ENCODE measurements at regions not wholly inside any gene's neighbourhood (a gene's known extent, or its start where the extent isn't known, plus 50 kb on each side); places are given as distances from the start of the nearest gene placed in this dataset.

- no peak overlapping the region for H3K4me3 ChIP-seq (ENCODE audit: low read length)
- no peaks in the 10 kb centered on the region for H3K27me3 ChIP-seq (ENCODE audit: control insufficient read depth, insufficient read depth, low read length)
- H3K4me1 ChIP-seq (ENCODE audit: control insufficient read depth, low read depth, low read length) = no peaks in the 10 kb centered on the region
- H3K27ac ChIP-seq (ENCODE audit: low read length) = no peak overlapping the region
- no peaks in the 10 kb centered on the region for H3K36me3 ChIP-seq (ENCODE audit: control insufficient read depth, low read depth, low read length)
- H3K9ac ChIP-seq (ENCODE audit: low read length) = no peak overlapping the region
- no peaks in the 10 kb centered on the region for H3K9me3 ChIP-seq (ENCODE audit: control insufficient read depth, low read depth, low read length)
These were observed 51.7 kb upstream of the RCN1 start for GRCh38 chr11:32039149-32039548.

GRCh38 chr11:32034680-32035079, 56.2 kb upstream of the RCN1 start:
- Histone ChIP-seq H3K4me3 (ENCODE audit: low read length) (no peak overlapping the region), H3K36me3 (ENCODE audit: control insufficient read depth, low read depth, low read length) (no peaks in the 10 kb centered on the region), H3K4me1 (ENCODE audit: control insufficient read depth, low read depth, low read length) (no peaks in the 10 kb centered on the region), H3K27ac (ENCODE audit: low read length) (no peak overlapping the region), H3K27me3 (ENCODE audit: control insufficient read depth, insufficient read depth, low read length) (no peaks in the 10 kb centered on the region), H3K9me3 (ENCODE audit: control insufficient read depth, low read depth, low read length) (no peaks in the 10 kb centered on the region), H3K9ac (ENCODE audit: low read length) (no peak overlapping the region)

- no peak overlapping the region for H3K4me3 ChIP-seq (ENCODE audit: low read length)
- no peaks in the 10 kb centered on the region for H3K4me1 ChIP-seq (ENCODE audit: control insufficient read depth, low read depth, low read length)
- no peaks in the 10 kb centered on the region for H3K36me3 ChIP-seq (ENCODE audit: control insufficient read depth, low read depth, low read length)
- no peaks in the 10 kb centered on the region for H3K9me3 ChIP-seq (ENCODE audit: control insufficient read depth, low read depth, low read length)
- H3K27ac ChIP-seq (ENCODE audit: low read length) = no peak overlapping the region
- H3K9ac ChIP-seq (ENCODE audit: low read length) = no peak overlapping the region
- H3K27me3 ChIP-seq (ENCODE audit: control insufficient read depth, insufficient read depth, low read length) = no peaks in the 10 kb centered on the region
These were observed 56.7 kb upstream of the RCN1 start for GRCh38 chr11:32034149-32034548.

- Histone ChIP-seq H3K4me3 (ENCODE audit: low read length) (no peak overlapping the region), H3K4me1 (ENCODE audit: control insufficient read depth, low read depth, low read length) (no peaks in the 10 kb centered on the region), H3K9me3 (ENCODE audit: control insufficient read depth, low read depth, low read length) (no peaks in the 10 kb centered on the region), H3K9ac (ENCODE audit: low read length) (no peak overlapping the region), H3K36me3 (ENCODE audit: control insufficient read depth, low read depth, low read length) (no peaks in the 10 kb centered on the region), H3K27ac (ENCODE audit: low read length) (no peak overlapping the region), H3K27me3 (ENCODE audit: control insufficient read depth, insufficient read depth, low read length) (no peaks in the 10 kb centered on the region)
These were observed 57.4 kb upstream of the RCN1 start for GRCh38 chr11:32033491-32033890.

- no peaks in the 10 kb centered on the region for H3K9me3 ChIP-seq (ENCODE audit: control insufficient read depth, low read depth, low read length)
- H3K9ac ChIP-seq (ENCODE audit: low read length) = no peak overlapping the region
- no peak overlapping the region for H3K4me3 ChIP-seq (ENCODE audit: low read length)
- H3K27ac ChIP-seq (ENCODE audit: low read length) = no peak overlapping the region
- no peaks in the 10 kb centered on the region for H3K4me1 ChIP-seq (ENCODE audit: control insufficient read depth, low read depth, low read length)
- H3K36me3 ChIP-seq (ENCODE audit: control insufficient read depth, low read depth, low read length) = no peaks in the 10 kb centered on the region
- no peaks in the 10 kb centered on the region for H3K27me3 ChIP-seq (ENCODE audit: control insufficient read depth, insufficient read depth, low read length)
These were observed 57.8 kb upstream of the RCN1 start for GRCh38 chr11:32033067-32033466.

- Histone ChIP-seq H3K27ac (ENCODE audit: low read length) (no peak overlapping the region), H3K4me1 (ENCODE audit: control insufficient read depth, low read depth, low read length) (no peaks in the 10 kb centered on the region), H3K9ac (ENCODE audit: low read length) (no peak overlapping the region), H3K36me3 (ENCODE audit: control insufficient read depth, low read depth, low read length) (no peaks in the 10 kb centered on the region), H3K9me3 (ENCODE audit: control insufficient read depth, low read depth, low read length) (no peaks in the 10 kb centered on the region), H3K4me3 (ENCODE audit: low read length) (no peak overlapping the region), H3K27me3 (ENCODE audit: control insufficient read depth, insufficient read depth, low read length) (no peaks in the 10 kb centered on the region)
These were observed 58.4 kb upstream of the RCN1 start for GRCh38 chr11:32032478-32032877.

GRCh38 chr11:32032052-32032451, 58.8 kb upstream of the RCN1 start:
- H3K4me1 ChIP-seq (ENCODE audit: control insufficient read depth, low read depth, low read length) = no peaks in the 10 kb centered on the region
- H3K9ac ChIP-seq (ENCODE audit: low read length) = no peak overlapping the region
- no peak overlapping the region for H3K4me3 ChIP-seq (ENCODE audit: low read length)
- no peaks in the 10 kb centered on the region for H3K36me3 ChIP-seq (ENCODE audit: control insufficient read depth, low read depth, low read length)
- H3K27ac ChIP-seq (ENCODE audit: low read length) = no peak overlapping the region
- no peaks in the 10 kb centered on the region for H3K9me3 ChIP-seq (ENCODE audit: control insufficient read depth, low read depth, low read length)
- no peaks in the 10 kb centered on the region for H3K27me3 ChIP-seq (ENCODE audit: control insufficient read depth, insufficient read depth, low read length)

- Histone ChIP-seq H3K4me3 (ENCODE audit: low read length) (no peak overlapping the region), H3K9ac (ENCODE audit: low read length) (no peak overlapping the region), H3K9me3 (ENCODE audit: control insufficient read depth, low read depth, low read length) (no peaks in the 10 kb centered on the region), H3K27ac (ENCODE audit: low read length) (no peak overlapping the region), H3K27me3 (ENCODE audit: control insufficient read depth, insufficient read depth, low read length) (no peaks in the 10 kb centered on the region), H3K36me3 (ENCODE audit: control insufficient read depth, low read depth, low read length) (no peaks in the 10 kb centered on the region), H3K4me1 (ENCODE audit: control insufficient read depth, low read depth, low read length) (no peaks in the 10 kb centered on the region)
These were observed 59.9 kb upstream of the RCN1 start for GRCh38 chr11:32030875-32031503.

GRCh38 chr11:32029721-32030120, 61.2 kb upstream of the RCN1 start:
- Histone ChIP-seq H3K36me3 (ENCODE audit: control insufficient read depth, low read depth, low read length) (no peaks in the 10 kb centered on the region), H3K27ac (ENCODE audit: low read length) (no peak overlapping the region), H3K4me1 (ENCODE audit: control insufficient read depth, low read depth, low read length) (no peaks in the 10 kb centered on the region), H3K27me3 (ENCODE audit: control insufficient read depth, insufficient read depth, low read length) (no peaks in the 10 kb centered on the region), H3K4me3 (ENCODE audit: low read length) (no peak overlapping the region), H3K9me3 (ENCODE audit: control insufficient read depth, low read depth, low read length) (no peaks in the 10 kb centered on the region), H3K9ac (ENCODE audit: low read length) (no peak overlapping the region)

- Histone ChIP-seq H3K27ac (ENCODE audit: low read length) (no peak overlapping the region), H3K4me3 (ENCODE audit: low read length) (no peak overlapping the region), H3K4me1 (ENCODE audit: control insufficient read depth, low read depth, low read length) (no peaks in the 10 kb centered on the region), H3K36me3 (ENCODE audit: control insufficient read depth, low read depth, low read length) (no peaks in the 10 kb centered on the region), H3K27me3 (ENCODE audit: control insufficient read depth, insufficient read depth, low read length) (no peaks in the 10 kb centered on the region), H3K9me3 (ENCODE audit: control insufficient read depth, low read depth, low read length) (no peaks in the 10 kb centered on the region), H3K9ac (ENCODE audit: low read length) (no peak overlapping the region)
These were observed 62.7 kb upstream of the RCN1 start for GRCh38 chr11:32028201-32028600.

GRCh38 chr11:32026766-32027165, 64.1 kb upstream of the RCN1 start:
- no peaks in the 10 kb centered on the region for H3K27me3 ChIP-seq (ENCODE audit: control insufficient read depth, insufficient read depth, low read length)

GRCh38 chr11:32024948-32025347, 65.9 kb upstream of the RCN1 start:
- H3K4me3 ChIP-seq (ENCODE audit: low read length) = no peak overlapping the region
- no peaks in the 10 kb centered on the region for H3K4me1 ChIP-seq (ENCODE audit: control insufficient read depth, low read depth, low read length)
- H3K27ac ChIP-seq (ENCODE audit: low read length) = no peak overlapping the region
- H3K9me3 ChIP-seq (ENCODE audit: control insufficient read depth, low read depth, low read length) = no peaks in the 10 kb centered on the region
- H3K9ac ChIP-seq (ENCODE audit: low read length) = no peak overlapping the region
- H3K27me3 ChIP-seq (ENCODE audit: control insufficient read depth, insufficient read depth, low read length) = no peaks in the 10 kb centered on the region
- no peaks in the 10 kb centered on the region for H3K36me3 ChIP-seq (ENCODE audit: control insufficient read depth, low read depth, low read length)

More at GRCh38 chr11:32026766-32027165, 64.1 kb upstream of the RCN1 start:
- H3K9ac ChIP-seq (ENCODE audit: low read length) = no peak overlapping the region
- no peaks in the 10 kb centered on the region for H3K36me3 ChIP-seq (ENCODE audit: control insufficient read depth, low read depth, low read length)
- no peaks in the 10 kb centered on the region for H3K9me3 ChIP-seq (ENCODE audit: control insufficient read depth, low read depth, low read length)
- no peak overlapping the region for H3K27ac ChIP-seq (ENCODE audit: low read length)
- H3K4me1 ChIP-seq (ENCODE audit: control insufficient read depth, low read depth, low read length) = no peaks in the 10 kb centered on the region
- no peak overlapping the region for H3K4me3 ChIP-seq (ENCODE audit: low read length)

Measured in iPS-18a (cell line).